ENCODE measurements at regions not wholly inside any gene's neighbourhood (a gene's known extent, or its start where the extent isn't known, plus 50 kb on each side); places are given as distances from the start of the nearest gene placed in this dataset.
A peak's percentile ranks its signal among the peaks of the same experiment; 100 is the strongest.

GRCh38 chr12:24608637-24609285, 340.1 kb downstream of the BCAT1 start:
- DNase-seq (ENCODE audit: insufficient read length, low spot score) (no peak), FAIRE-seq (no peak)

- DNase-seq (ENCODE audit: insufficient read length, low spot score) (no peak), FAIRE-seq (no peak)
Measured at GRCh38 chr12:24608108-24608507, 340.8 kb downstream of the BCAT1 start.

GRCh38 chr12:24605916-24606315, 343.0 kb downstream of the BCAT1 start:
- FAIRE-seq, result no peak
- DNase-seq (ENCODE audit: insufficient read length, low spot score), result no peak

- no peak for DNase-seq (ENCODE audit: insufficient read length, low spot score)
- no peak for FAIRE-seq
Measured at GRCh38 chr12:24605466-24605865, 343.4 kb downstream of the BCAT1 start.

GRCh38 chr12:24603371-24603770, 345.5 kb downstream of the BCAT1 start:
- no peak for DNase-seq (ENCODE audit: insufficient read length, low spot score)
- FAIRE-seq, result no peak

- FAIRE-seq (no peak), DNase-seq (ENCODE audit: insufficient read length, low spot score) (no peak)
Measured at GRCh38 chr12:24600996-24601395, 347.9 kb downstream of the BCAT1 start.

GRCh38 chr12:24600551-24600950, 348.4 kb downstream of the BCAT1 start:
- FAIRE-seq (peak; percentile 39), DNase-seq (ENCODE audit: insufficient read length, low spot score) (no peak)

- DNase-seq (ENCODE audit: insufficient read length, low spot score) (no peak), FAIRE-seq (peak; percentile 59)
Measured at GRCh38 chr12:24599736-24600135, 349.2 kb downstream of the BCAT1 start.

- DNase-seq (ENCODE audit: insufficient read length, low spot score) (no peak), FAIRE-seq (no peak)
Measured at GRCh38 chr12:24597580-24597979, 351.3 kb downstream of the BCAT1 start.

- DNase-seq (ENCODE audit: insufficient read length, low spot score), result no peak
- peak; percentile 74 for FAIRE-seq
Measured at GRCh38 chr12:24596768-24597388, 352.0 kb downstream of the BCAT1 start.

- FAIRE-seq, result no peak
- no peak for DNase-seq (ENCODE audit: insufficient read length, low spot score)
Measured at GRCh38 chr12:24595652-24596235, 353.2 kb downstream of the BCAT1 start.

- FAIRE-seq, result no peak
Measured at GRCh38 chr12:24591715-24592440, 357.0 kb downstream of the BCAT1 start.

GRCh38 chr12:24591079-24591626, 357.7 kb downstream of the BCAT1 start:
- no peak for DNase-seq (ENCODE audit: insufficient read length, low spot score)
- FAIRE-seq, result no peak

More at GRCh38 chr12:24591715-24592440, 357.0 kb downstream of the BCAT1 start:
- no peak for DNase-seq (ENCODE audit: insufficient read length, low spot score)

GRCh38 chr12:24586293-24586692, 362.6 kb downstream of the BCAT1 start:
- FAIRE-seq, result no peak
- DNase-seq (ENCODE audit: insufficient read length, low spot score), result no peak

GRCh38 chr12:24584032-24584675, 364.7 kb downstream of the BCAT1 start:
- FAIRE-seq (no peak), DNase-seq (ENCODE audit: insufficient read length, low spot score) (no peak)

GRCh38 chr12:24582954-24583601, 365.8 kb downstream of the BCAT1 start:
- FAIRE-seq (no peak), DNase-seq (ENCODE audit: insufficient read length, low spot score) (no peak)

GRCh38 chr12:24574538-24574937, 374.4 kb downstream of the BCAT1 start:
- DNase-seq (ENCODE audit: insufficient read length, low spot score) (no peak), FAIRE-seq (no peak)

- DNase-seq (ENCODE audit: insufficient read length, low spot score) (no peak), FAIRE-seq (no peak)
Measured at GRCh38 chr12:24573621-24574020, 375.3 kb downstream of the BCAT1 start.

- no peak for FAIRE-seq
Measured at GRCh38 chr12:24565300-24565699, 383.6 kb downstream of the BCAT1 start.

GRCh38 chr12:24562771-24563431, 386.0 kb downstream of the BCAT1 start:
- DNase-seq (ENCODE audit: insufficient read length, low spot score) (no peak), FAIRE-seq (no peak)

More at GRCh38 chr12:24565300-24565699, 383.6 kb downstream of the BCAT1 start:
- no peak for DNase-seq (ENCODE audit: insufficient read length, low spot score)

All from GM19239 (cell line).